H9 (cell line): ENCODE measurements at regions not wholly inside any gene's neighbourhood (a gene's known extent, or its start where the extent isn't known, plus 50 kb on each side); places are given as distances from the start of the nearest gene placed in this dataset.
A peak's percentile ranks its signal among the peaks of the same experiment; 100 is the strongest.

Experiments used
- DNase-seq: peaks from one replicate; pipeline ENCODE4 v3.0.0-alpha.2; 2017
- H2AFZ ChIP-seq: one replicate; pipeline ENCODE4 v1.6.1; 2013; ENCODE audit warnings: mild to moderate bottlenecking, low read length, control low read depth, moderate library complexity
- H2AK5ac ChIP-seq: 2 replicates; pipeline ENCODE4 v1.6.1; 2013; ENCODE audit warnings: low read length, control low read depth, mixed read lengths; ENCODE audit not compliant: insufficient read length
- H2BK120ac ChIP-seq: one replicate; pipeline ENCODE4 v1.6.1; 2013; ENCODE audit warnings: low read depth, mild to moderate bottlenecking, low read length, control low read depth, inconsistent platforms; ENCODE audit not compliant: poor library complexity, severe bottlenecking
- H2BK12ac ChIP-seq: 2 replicates; pipeline ENCODE4 v1.6.1; 2013; ENCODE audit warnings: low read length, control low read depth, mixed read lengths, low read depth; ENCODE audit not compliant: insufficient read length
- H2BK15ac ChIP-seq: 2 replicates; pipeline ENCODE4 v1.6.1; 2013; ENCODE audit warnings: low read depth, low read length, control low read depth
- H2BK20ac ChIP-seq: one replicate; pipeline ENCODE4 v1.6.1; 2013; ENCODE audit warnings: low read depth, mild to moderate bottlenecking, low read length, control low read depth, inconsistent platforms; ENCODE audit not compliant: poor library complexity, severe bottlenecking
- H2BK5ac ChIP-seq: 2 replicates; pipeline ENCODE4 v1.6.1; 2013; ENCODE audit warnings: low read length, control low read depth, mixed read lengths; ENCODE audit not compliant: insufficient read length
- H3K14ac ChIP-seq: 2 replicates; pipeline ENCODE4 v1.6.1; 2013; ENCODE audit warnings: low read length, control low read depth; ENCODE audit not compliant: insufficient read depth
- H3K18ac ChIP-seq: 2 replicates; pipeline ENCODE4 v1.6.1; 2013; ENCODE audit warnings: low read depth, mild to moderate bottlenecking, mixed read lengths, low read length, control low read depth; ENCODE audit not compliant: insufficient read length
- H3K23ac ChIP-seq: 2 replicates; pipeline ENCODE4 v1.6.1; 2013; ENCODE audit warnings: low read length, control low read depth, mixed read lengths, low read depth; ENCODE audit not compliant: insufficient read length
- H3K23me2 ChIP-seq: 2 replicates; pipeline ENCODE4 v1.6.1; 2013; ENCODE audit warnings: low read depth, mild to moderate bottlenecking, mixed read lengths, low read length, control low read depth; ENCODE audit not compliant: insufficient read length, poor library complexity, severe bottlenecking
- H3K27ac ChIP-seq: 2 replicates; pipeline ENCODE4 v1.5.1; 2013; ENCODE audit warnings: low read length, control low read depth, mixed read lengths, low read depth; ENCODE audit not compliant: insufficient read length
- H3K27me3 ChIP-seq: 2 replicates; pipeline ENCODE4 v1.6.1; 2013; ENCODE audit warnings: low read length, control low read depth, inconsistent platforms; ENCODE audit not compliant: insufficient read depth
- H3K4ac ChIP-seq: 2 replicates; pipeline ENCODE4 v1.6.1; 2013; ENCODE audit warnings: low read depth, mild to moderate bottlenecking, control low read depth, inconsistent platforms, low read length, moderate library complexity
- H3K4me1 ChIP-seq: 2 replicates; pipeline ENCODE4 v1.6.1; 2013; ENCODE audit warnings: low read length, control low read depth, inconsistent platforms; ENCODE audit not compliant: insufficient read depth
- H3K4me2 ChIP-seq: 2 replicates; pipeline ENCODE4 v1.6.1; 2013; ENCODE audit warnings: low read length, control low read depth, mixed read lengths; ENCODE audit not compliant: insufficient read length, insufficient read depth
- H3K56ac ChIP-seq: 2 replicates; pipeline ENCODE4 v1.6.1; 2013; ENCODE audit warnings: low read depth, mild to moderate bottlenecking, mixed read lengths, low read length, control low read depth; ENCODE audit not compliant: insufficient read length
- H3K79me1 ChIP-seq: 2 replicates; pipeline ENCODE4 v1.6.1; 2013; ENCODE audit warnings: low read depth, mild to moderate bottlenecking, moderate library complexity, low read length, control low read depth, inconsistent platforms; ENCODE audit not compliant: insufficient read depth, poor library complexity, severe bottlenecking
- H3K79me2 ChIP-seq: 2 replicates; pipeline ENCODE4 v1.6.1; 2013; ENCODE audit warnings: low read length, control low read depth, inconsistent platforms; ENCODE audit not compliant: insufficient read depth
- H3K9ac ChIP-seq: 2 replicates; pipeline ENCODE4 v1.6.1; 2013; ENCODE audit warnings: low read length, control low read depth, mixed read lengths; ENCODE audit not compliant: insufficient read length; ENCODE audit errors: extremely low read depth
- H3K9me3 ChIP-seq: one replicate; pipeline ENCODE4 v1.6.1; 2013; ENCODE audit warnings: low read depth, low read length, inconsistent platforms; ENCODE audit not compliant: control insufficient read depth
- H3T11ph ChIP-seq: one replicate; pipeline ENCODE4 v1.6.1; 2013; ENCODE audit warnings: mild to moderate bottlenecking, low read length, control low read depth, inconsistent platforms
- H4K20me1 ChIP-seq: one replicate; pipeline ENCODE4 v1.6.1; 2013; ENCODE audit not compliant: control insufficient read depth, insufficient read length, insufficient read depth
- H4K5ac ChIP-seq: 2 replicates; pipeline ENCODE4 v1.6.1; 2013; ENCODE audit warnings: low read depth, mild to moderate bottlenecking, mixed read lengths, low read length, control low read depth; ENCODE audit not compliant: insufficient read length
- H4K8ac ChIP-seq: replicated peaks from 2 replicates; pipeline ENCODE4 v1.6.1; 2013; ENCODE audit warnings: low read length, control low read depth, mixed read lengths, low read depth; ENCODE audit not compliant: insufficient read length
- H4K91ac ChIP-seq: 2 replicates; pipeline ENCODE4 v1.6.1; 2013; ENCODE audit warnings: low read depth, mild to moderate bottlenecking, moderate library complexity, mixed read lengths, low read length, control low read depth; ENCODE audit not compliant: insufficient read length
- H3K27ac Mint-ChIP-seq, 3 experiments: 2 replicates in 2 of 3; 3 replicates in 1 of 3; pipeline ENCODE4 v1.8.0; 2020 to 2021; ENCODE audit warnings: mixed read lengths in 3 of 3, mild to moderate bottlenecking in 1 of 3, moderate library complexity in 1 of 3
- H3K27me3 Mint-ChIP-seq: 2 replicates; pipeline ENCODE4 v1.8.0; 2021; ENCODE audit warnings: low read depth, mild to moderate bottlenecking, moderate library complexity, mixed read lengths
- H3K36me3 Mint-ChIP-seq, 3 experiments: 2 replicates in 2 of 3; 3 replicates in 1 of 3; pipeline ENCODE4 v1.8.0; 2020 to 2021; ENCODE audit warnings: low read depth in 3 of 3, mixed read lengths in 3 of 3; ENCODE audit not compliant: insufficient read depth in 1 of 3
- H3K4me1 Mint-ChIP-seq, 2 experiments: 2 replicates each; pipeline ENCODE4 v1.8.0; 2020; ENCODE audit warnings: mixed read lengths in 2 of 2
- H3K4me3 Mint-ChIP-seq, 2 experiments: 2 replicates in 1 of 2; 3 replicates in 1 of 2; pipeline ENCODE4 v1.8.0; 2020 to 2021; ENCODE audit warnings: mild to moderate bottlenecking in 2 of 2, mixed read lengths in 2 of 2, moderate library complexity in 1 of 2
- H3K9me3 Mint-ChIP-seq, 2 experiments: 2 replicates in 1 of 2; 3 replicates in 1 of 2; pipeline ENCODE4 v1.8.0; 2020; ENCODE audit warnings: mild to moderate bottlenecking in 2 of 2, mixed read lengths in 2 of 2, moderate library complexity in 1 of 2
- CTCF ChIP-seq: fragments of 200-600 bp; sonication (generic); conservative IDR thresholded peaks from 3 replicates; pipeline ENCODE4 v1.8.0; 2021; ENCODE audit warnings: antibody characterized with exemption, mild to moderate bottlenecking
- WGBS: extraction: QIAGEN DNeasy Blood & Tissue Kit; methylation state at CpG from one replicate; pipeline ENCODE4 v1.1.7; 2013; ENCODE audit warnings: missing lambda C conversion rate, low lambda C conversion rate, mixed read lengths; ENCODE audit not compliant: insufficient read length; ENCODE audit errors: extremely low coverage; 5-methylcytosine and 5-hydroxymethylcytosine counted together

GRCh38 chr4:15376145-15376544 lies 51.7 kb upstream of the C1QTNF7 start:
- no peak overlapping the region for H2AK5ac ChIP-seq
- no peak overlapping the region for H2BK15ac ChIP-seq
- H3T11ph ChIP-seq, result no peak overlapping the region
- no peaks in the 10 kb centered on the region for H3K79me1 ChIP-seq
- H3K27me3 ChIP-seq, result no peaks in the 10 kb centered on the region
- no peak overlapping the region for H3K18ac ChIP-seq
- DNase-seq, result no peak
- no peaks in the 10 kb centered on the region for H3K23me2 ChIP-seq
- Mint-ChIP-seq H3K27me3 (no peaks in the 10 kb centered on the region), H3K9me3 (no peaks in the 10 kb centered on the region), H3K27ac (0 out of 7 replicates have a peak overlapping the region, but pooled peaks of 2 of the 3 experiments have one; percentile 16 to 31), H3K36me3 (no peaks in the 10 kb centered on the region; a peak in 2 of 7 replicates), H3K4me3 (no peak overlapping the region), H3K4me1 (peaks cover 34 to 40% of the 10 kb centered on the region in 2 experiments)
- no peak overlapping the region for H4K8ac ChIP-seq
- no peak overlapping the region for H2BK12ac ChIP-seq
- no peak overlapping the region for H4K5ac ChIP-seq
- no peaks in the 10 kb centered on the region for H3K79me2 ChIP-seq
- H2BK20ac ChIP-seq, result no peak overlapping the region
- H3K4me1 ChIP-seq, result peaks cover 9% of the 10 kb centered on the region; the same call in 1 of the 2 replicates
- TF ChIP-seq CTCF, result no peak
- no peak overlapping the region for H3K4me2 ChIP-seq
- WGBS, result no CpG with 5 or more reads among the region's 5 CpGs
- no peak overlapping the region for H3K23ac ChIP-seq
- H3K14ac ChIP-seq, result no peak overlapping the region
- H3K9me3 ChIP-seq, result no peaks in the 10 kb centered on the region
- H3K4ac ChIP-seq, result no peak overlapping the region
- H3K27ac ChIP-seq, result no peak overlapping the region
- no peak overlapping the region for H2BK120ac ChIP-seq
- no peaks in the 10 kb centered on the region for H4K20me1 ChIP-seq
- no peak overlapping the region for H2BK5ac ChIP-seq
- H3K56ac ChIP-seq, result no peak overlapping the region
- no peak overlapping the region for H4K91ac ChIP-seq
- no peak overlapping the region for H3K9ac ChIP-seq
- H2AFZ ChIP-seq, result no peak overlapping the region
